C4-2B (cell line): ENCODE measurements at regions not wholly inside any gene's neighbourhood (a gene's known extent, or its start where the extent isn't known, plus 50 kb on each side); places are given as distances from the start of the nearest gene placed in this dataset.

ENCODE experiments used
- ZFX ChIP-seq: fragments of 450-650 bp; IDR thresholded peaks from 2 replicates; pipeline ENCODE4 v1.6.1; 2017
- TF ChIP-seq, protein P1 (sequence below): fragments of 450-650 bp; conservative IDR thresholded peaks from 2 replicates; pipeline ENCODE4 v1.5.1; 2017; ENCODE audit warnings: mild to moderate bottlenecking

GRCh38 chr13:105961438-105961837, 574.0 kb downstream of the EFNB2 start:
- TF ChIP-seq, protein P1, sequence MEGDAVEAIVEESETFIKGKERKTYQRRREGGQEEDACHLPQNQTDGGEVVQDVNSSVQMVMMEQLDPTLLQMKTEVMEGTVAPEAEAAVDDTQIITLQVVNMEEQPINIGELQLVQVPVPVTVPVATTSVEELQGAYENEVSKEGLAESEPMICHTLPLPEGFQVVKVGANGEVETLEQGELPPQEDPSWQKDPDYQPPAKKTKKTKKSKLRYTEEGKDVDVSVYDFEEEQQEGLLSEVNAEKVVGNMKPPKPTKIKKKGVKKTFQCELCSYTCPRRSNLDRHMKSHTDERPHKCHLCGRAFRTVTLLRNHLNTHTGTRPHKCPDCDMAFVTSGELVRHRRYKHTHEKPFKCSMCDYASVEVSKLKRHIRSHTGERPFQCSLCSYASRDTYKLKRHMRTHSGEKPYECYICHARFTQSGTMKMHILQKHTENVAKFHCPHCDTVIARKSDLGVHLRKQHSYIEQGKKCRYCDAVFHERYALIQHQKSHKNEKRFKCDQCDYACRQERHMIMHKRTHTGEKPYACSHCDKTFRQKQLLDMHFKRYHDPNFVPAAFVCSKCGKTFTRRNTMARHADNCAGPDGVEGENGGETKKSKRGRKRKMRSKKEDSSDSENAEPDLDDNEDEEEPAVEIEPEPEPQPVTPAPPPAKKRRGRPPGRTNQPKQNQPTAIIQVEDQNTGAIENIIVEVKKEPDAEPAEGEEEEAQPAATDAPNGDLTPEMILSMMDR: no peak
- TF ChIP-seq ZFX: no peak
